ENCODE measurements at regions not wholly inside any gene's neighbourhood (a gene's known extent, or its start where the extent isn't known, plus 50 kb on each side); places are given as distances from the start of the nearest gene placed in this dataset.

GRCh38 chr4:151613290-151613689 is 147.5 kb downstream of the GATB start:
- no peak for DNase-seq

GRCh38 chr4:151614561-151614960 is 146.2 kb downstream of the GATB start:
- no peak for DNase-seq

GRCh38 chr4:151618858-151619257 is 141.9 kb downstream of the GATB start:
- DNase-seq = no peak

- no peak for DNase-seq
Measured at GRCh38 chr4:151620066-151620465, 140.7 kb downstream of the GATB start.

All from NCI-H187 treated with DMSO at 0.1 percent for 48 hours (cell line).